Keratinocyte (primary cell): ENCODE measurements at regions not wholly inside any gene's neighbourhood (a gene's known extent, or its start where the extent isn't known, plus 50 kb on each side); places are given as distances from the start of the nearest gene placed in this dataset.

Experiments used
- CTCF ChIP-seq, 3 experiments: IDR thresholded peaks in 1 of 3; conservative IDR thresholded peaks in 1 of 3; optimal IDR thresholded peaks in 1 of 3; 2 replicates in 2 of 3; 3 replicates in 1 of 3; pipeline versions ENCODE3 to v1.5.1; 2011; ENCODE audit warnings: low read length in 3 of 3, mild to moderate bottlenecking in 3 of 3, moderate library complexity in 2 of 3, control low read depth in 1 of 3, inconsistent platforms in 1 of 3; ENCODE audit not compliant: insufficient read depth in 2 of 3; ENCODE audit errors: extremely low read depth in 1 of 3
- EZH2 ChIP-seq: IDR thresholded peaks from one replicate; pipeline ENCODE4 v1.6.1; 2012; ENCODE audit warnings: inconsistent platforms, mild to moderate bottlenecking, low read length, moderate library complexity

- TF ChIP-seq CTCF (optimal IDR thresholded peaks at IDR 0.05 in 1 of 3, IDR thresholded peaks at IDR 0.05 in 1 of 3, conservative IDR thresholded peaks at IDR 0.05 in 1 of 3; ENCODE audit: extremely low read depth in 1 of 3, insufficient read depth in 2 of 3, low read length in 3 of 3) (no peak), EZH2 (no peak)
Measured at GRCh38 chr12:17691369-17691768, 398.6 kb downstream of the RERGL start.
